ENCODE measurements at regions not wholly inside any gene's neighbourhood (a gene's known extent, or its start where the extent isn't known, plus 50 kb on each side); places are given as distances from the start of the nearest gene placed in this dataset.
"Not testable (repeated sequence)": the region's sequence is repeated elsewhere in the genome, so short reads cannot be mapped to it uniquely, and the experiment has no call there.

GRCh38 chr14:22176957-22177356 is 412.1 kb downstream of the DAD1 start:
- Mint-ChIP-seq H3K4me1 (ENCODE audit: low read depth) (peaks cover 9% of the 10 kb centered on the region), H3K27ac (peak overlapping the region; percentile 74), H3K27me3 (no peaks in the 10 kb centered on the region), H3K9me3 (no peaks in the 10 kb centered on the region), H3K36me3 (no peaks in the 10 kb centered on the region), H3K4me3 (no peak overlapping the region)
- intact Hi-C loops (cut with micrococcal nuclease), result loop anchor here (1.0 kb wide), 1 partner anchor 23 kb away; no protein-coding TSS in a partner anchor
- CTCF ChIA-PET, result interaction anchor here (1.2 to 1.5 kb wide), 3 partner anchors 10 to 24 kb away, joined by 3 to 4 read pairs (median 4); no protein-coding TSS in a partner anchor
- no peak for DNase-seq
- POLR2A ChIA-PET, result interaction anchor here (0.8 to 2.2 kb wide), 2 partner anchors 24 to 32 kb away, joined by 3 to 9 read pairs; no protein-coding TSS in a partner anchor

GRCh38 chr14:22175278-22175558 is 413.8 kb downstream of the DAD1 start:
- intact Hi-C loops (cut with micrococcal nuclease), result not testable (repeated sequence)

GRCh38 chr14:22174412-22175277 is 414.4 kb downstream of the DAD1 start:
- H3K4me3 Mint-ChIP-seq, result no peak overlapping the region
- no peaks in the 10 kb centered on the region for H3K9me3 Mint-ChIP-seq
- CTCF ChIA-PET, result interaction anchor here (0.6 kb wide), 1 partner anchor 26 kb away, joined by 3 read pairs; no protein-coding TSS in a partner anchor
- no peak overlapping the region for H3K27ac Mint-ChIP-seq
- intact Hi-C loops (cut with micrococcal nuclease), result no loop called here
- H3K4me1 Mint-ChIP-seq (ENCODE audit: low read depth), result peaks cover 9% of the 10 kb centered on the region
- H3K27me3 Mint-ChIP-seq, result no peaks in the 10 kb centered on the region
- DNase-seq, result no peak
- POLR2A ChIA-PET, result no interaction called here
- H3K36me3 Mint-ChIP-seq, result no peaks in the 10 kb centered on the region

More at GRCh38 chr14:22175278-22175558, 413.8 kb downstream of the DAD1 start:
- H3K36me3 Mint-ChIP-seq; H3K27me3 Mint-ChIP-seq; H3K4me3 Mint-ChIP-seq; H3K27ac Mint-ChIP-seq; H3K4me1 Mint-ChIP-seq (ENCODE audit: low read depth); H3K9me3 Mint-ChIP-seq; DNase-seq; POLR2A ChIA-PET: not testable (repeated sequence)
- CTCF ChIA-PET, result interaction anchor here (0.6 kb wide), 1 partner anchor 26 kb away, joined by 3 read pairs; no protein-coding TSS in a partner anchor

- peaks cover 3% of the 10 kb centered on the region for H3K4me1 Mint-ChIP-seq (ENCODE audit: low read depth)
- ChIA-PET CTCF (no interaction called here), POLR2A (interaction anchor here (1.1 kb wide), 1 partner anchor 383 kb away, joined by 3 read pairs; no protein-coding TSS in a partner anchor)
- no peaks in the 10 kb centered on the region for H3K36me3 Mint-ChIP-seq
- peak overlapping the region; percentile 66 for H3K4me3 Mint-ChIP-seq
- H3K27me3 Mint-ChIP-seq, result no peaks in the 10 kb centered on the region
- H3K27ac Mint-ChIP-seq, result peak overlapping the region; percentile 58
- no peaks in the 10 kb centered on the region for H3K9me3 Mint-ChIP-seq
- intact Hi-C loops (cut with micrococcal nuclease), result loop anchor here (2.0 kb wide), 1 partner anchor 32 kb away; no protein-coding TSS in a partner anchor
- peak; percentile 15 for DNase-seq
Measured at GRCh38 chr14:22168092-22168955, 420.7 kb downstream of the DAD1 start.

GRCh38 chr14:22164616-22165015 is 424.4 kb downstream of the DAD1 start:
- no peak overlapping the region for H3K4me3 Mint-ChIP-seq
- CTCF ChIA-PET, result no interaction called here
- H3K36me3 Mint-ChIP-seq, result no peaks in the 10 kb centered on the region
- POLR2A ChIA-PET, result no interaction called here
- H3K4me1 Mint-ChIP-seq (ENCODE audit: low read depth), result peaks cover 6% of the 10 kb centered on the region
- no peak for DNase-seq
- H3K27me3 Mint-ChIP-seq, result no peaks in the 10 kb centered on the region
- no peak overlapping the region for H3K27ac Mint-ChIP-seq
- no peaks in the 10 kb centered on the region for H3K9me3 Mint-ChIP-seq
- intact Hi-C loops (cut with micrococcal nuclease), result loop anchor here (5.0 kb wide), 1 partner anchor 393 kb away; no protein-coding TSS in a partner anchor

- H3K27ac Mint-ChIP-seq, result peak overlapping the region; percentile 81
- ChIA-PET POLR2A (interaction anchor here (0.8 to 1.1 kb wide), 3 partner anchors 351 to 357 kb away, joined by 3 to 5 read pairs (median 4); no protein-coding TSS in a partner anchor), CTCF (interaction anchor here (1.0 to 1.5 kb wide), 6 partner anchors 14 to 407 kb away, joined by 3 to 4 read pairs (median 4); no protein-coding TSS in a partner anchor)
- H3K9me3 Mint-ChIP-seq, result no peaks in the 10 kb centered on the region
- no peaks in the 10 kb centered on the region for H3K27me3 Mint-ChIP-seq
- peak overlapping the region; percentile 70 for H3K4me3 Mint-ChIP-seq
- intact Hi-C loops (cut with micrococcal nuclease), result loop anchor here (5.0 kb wide), 1 partner anchor 394 kb away; no protein-coding TSS in a partner anchor
- H3K4me1 Mint-ChIP-seq (ENCODE audit: low read depth), result peaks cover 10% of the 10 kb centered on the region
- DNase-seq, result no peak
- no peaks in the 10 kb centered on the region for H3K36me3 Mint-ChIP-seq
Measured at GRCh38 chr14:22163051-22163450, 426.0 kb downstream of the DAD1 start.

- intact Hi-C loops (cut with micrococcal nuclease), result loop anchor here (5.0 kb wide), 1 partner anchor 397 kb away; no protein-coding TSS in a partner anchor
- Mint-ChIP-seq H3K9me3 (no peaks in the 10 kb centered on the region), H3K36me3 (no peaks in the 10 kb centered on the region), H3K27me3 (no peaks in the 10 kb centered on the region), H3K4me1 (ENCODE audit: low read depth) (peaks cover 7% of the 10 kb centered on the region), H3K4me3 (no peak overlapping the region), H3K27ac (no peak overlapping the region)
- DNase-seq, result peak; percentile 14
- ChIA-PET CTCF (interaction anchor here (0.8 kb wide), 1 partner anchor 47 kb away, joined by 3 read pairs; no protein-coding TSS in a partner anchor), POLR2A (interaction anchor here (1.4 kb wide), 1 partner anchor 37 kb away, joined by 3 read pairs; no protein-coding TSS in a partner anchor)
Measured at GRCh38 chr14:22159957-22160356, 429.1 kb downstream of the DAD1 start.

- H3K9me3 Mint-ChIP-seq, result no peaks in the 10 kb centered on the region
- H3K4me3 Mint-ChIP-seq, result no peak overlapping the region
- H3K36me3 Mint-ChIP-seq, result no peaks in the 10 kb centered on the region
- no peak overlapping the region for H3K27ac Mint-ChIP-seq
- ChIA-PET CTCF (interaction anchor here (0.8 kb wide), 1 partner anchor 47 kb away, joined by 3 read pairs; no protein-coding TSS in a partner anchor), POLR2A (no interaction called here)
- DNase-seq, result no peak
- H3K4me1 Mint-ChIP-seq (ENCODE audit: low read depth), result peaks cover 7% of the 10 kb centered on the region
- intact Hi-C loops (cut with micrococcal nuclease), result no loop called here
- no peaks in the 10 kb centered on the region for H3K27me3 Mint-ChIP-seq
Measured at GRCh38 chr14:22159099-22159498, 429.9 kb downstream of the DAD1 start.

GRCh38 chr14:22158560-22158959 is 430.5 kb downstream of the DAD1 start:
- DNase-seq, result no peak
- POLR2A ChIA-PET, result no interaction called here
- Mint-ChIP-seq H3K4me1 (ENCODE audit: low read depth) (peaks cover 7% of the 10 kb centered on the region), H3K27me3 (no peaks in the 10 kb centered on the region), H3K9me3 (no peaks in the 10 kb centered on the region), H3K27ac (no peak overlapping the region), H3K36me3 (no peaks in the 10 kb centered on the region), H3K4me3 (no peak overlapping the region)
- intact Hi-C loops (cut with micrococcal nuclease), result no loop called here
- CTCF ChIA-PET, result no interaction called here

- ChIA-PET CTCF (no interaction called here), POLR2A (no interaction called here)
- Mint-ChIP-seq H3K9me3 (no peaks in the 10 kb centered on the region), H3K4me3 (no peak overlapping the region), H3K4me1 (ENCODE audit: low read depth) (peaks cover 4% of the 10 kb centered on the region), H3K36me3 (no peaks in the 10 kb centered on the region), H3K27me3 (no peaks in the 10 kb centered on the region), H3K27ac (no peak overlapping the region)
- DNase-seq, result no peak
- intact Hi-C loops (cut with micrococcal nuclease), result no loop called here
Measured at GRCh38 chr14:22155571-22155970, 433.5 kb downstream of the DAD1 start.

GRCh38 chr14:22152903-22153302 is 436.1 kb downstream of the DAD1 start:
- Mint-ChIP-seq H3K4me1 (ENCODE audit: low read depth) (no peaks in the 10 kb centered on the region), H3K27me3 (no peaks in the 10 kb centered on the region), H3K36me3 (no peaks in the 10 kb centered on the region), H3K4me3 (no peak overlapping the region), H3K27ac (no peak overlapping the region), H3K9me3 (no peaks in the 10 kb centered on the region)
- intact Hi-C loops (cut with micrococcal nuclease), result no loop called here
- DNase-seq, result no peak
- POLR2A ChIA-PET, result no interaction called here
- CTCF ChIA-PET, result no interaction called here
